GM12875 (cell line): ENCODE measurements at regions not wholly inside any gene's neighbourhood (a gene's known extent, or its start where the extent isn't known, plus 50 kb on each side); places are given as distances from the start of the nearest gene placed in this dataset.

Experiments used
- H3K4me3 ChIP-seq: one replicate; pipeline ENCODE4 v1.5.1; 2011; ENCODE audit warnings: low read depth, low read length, control low read depth
- CTCF ChIP-seq: IDR thresholded peaks from 2 replicates; pipeline ENCODE4 v1.5.1; 2011; ENCODE audit warnings: low read depth, mild to moderate bottlenecking, control low read depth, inconsistent platforms, low read length, moderate library complexity, borderline replicate concordance; ENCODE audit not compliant: insufficient read depth

DNA sequence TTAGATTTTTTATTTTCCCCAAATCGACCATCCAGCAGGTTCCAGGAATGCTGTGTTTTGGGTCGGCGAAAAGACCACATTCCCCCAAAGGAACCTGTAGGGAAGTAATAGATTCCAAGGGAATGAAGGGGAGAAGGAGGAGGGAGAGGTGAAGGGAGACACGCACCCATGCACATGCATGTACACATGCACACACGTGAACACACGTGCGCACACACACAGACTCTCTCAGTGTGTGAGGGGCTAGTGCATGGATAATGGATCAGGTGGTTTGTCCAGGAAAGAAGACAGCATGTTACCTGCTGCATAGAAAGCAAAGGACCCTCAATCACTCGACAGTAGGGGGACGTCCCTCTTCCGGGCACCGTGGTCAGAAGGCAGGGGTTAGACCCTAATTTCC lies 52.4 kb upstream of the PDE10A start:
- TF ChIP-seq CTCF = no peak
- no peak overlapping the region for H3K4me3 ChIP-seq

- no peak for TF ChIP-seq CTCF
- H3K4me3 ChIP-seq = no peak overlapping the region
These were observed 51.9 kb upstream of the PDE10A start for GRCh38 chr6:165714907-165715306.

DNA sequence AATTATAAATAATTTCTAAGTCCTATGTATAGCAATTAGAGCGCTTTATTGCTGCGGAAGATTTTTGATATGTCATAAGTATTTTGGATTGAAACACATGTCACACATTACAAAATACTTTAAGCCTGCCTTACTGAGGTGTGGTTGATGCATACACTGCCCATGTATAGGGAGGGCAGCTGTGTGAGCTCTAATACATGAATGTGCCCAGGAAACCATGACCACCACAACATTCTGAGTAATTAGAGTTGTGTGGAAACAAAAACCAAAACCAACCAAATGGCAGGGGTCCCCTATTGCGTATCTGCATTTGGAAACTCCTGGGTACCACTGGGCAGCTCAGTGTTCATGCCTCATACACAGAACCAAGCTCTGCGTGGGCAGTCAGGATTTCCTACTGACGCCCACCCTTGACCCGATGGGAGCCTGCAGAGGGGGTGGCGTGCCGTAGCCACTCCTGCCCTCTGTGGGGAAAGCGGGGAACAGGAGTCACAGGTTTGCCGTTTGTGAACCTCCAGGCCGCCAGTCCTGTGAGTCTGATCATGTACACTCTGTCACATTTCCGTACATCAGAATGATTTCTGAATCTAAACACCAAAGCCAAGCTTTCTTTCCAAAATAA lies 50.9 kb upstream of the PDE10A start:
- no peak overlapping the region for H3K4me3 ChIP-seq
- no peak for TF ChIP-seq CTCF
